HepG2 (cell line): ENCODE measurements at regions not wholly inside any gene's neighbourhood (a gene's known extent, or its start where the extent isn't known, plus 50 kb on each side); places are given as distances from the start of the nearest gene placed in this dataset.
A peak's percentile ranks its signal among the peaks of the same experiment; 100 is the strongest.

Experiments
- ATRX ChIP-seq: sonication (generic); formaldehyde crosslinking; IDR thresholded peaks from 2 replicates; pipeline ENCODE4 v1.4.0; 2020; ENCODE audit warnings: missing genetic modification reagents, borderline replicate concordance
- BCL6 ChIP-seq: IDR thresholded peaks from 2 replicates; pipeline ENCODE4 v1.6.1; 2016; ENCODE audit warnings: missing genetic modification reagents, missing compliant biosample characterization
- CBX2 ChIP-seq, 2 experiments: fragments of 200-600 bp in 1 of 2; sonication (generic); formaldehyde crosslinking in 1 of 2; IDR thresholded peaks; 2 replicates each; pipeline versions ENCODE4 v1.7.0 to v1.8.1; 2018 to 2022; ENCODE audit warnings: low read depth in 2 of 2, low read length in 1 of 2, mild to moderate bottlenecking in 1 of 2, missing genetic modification reagents in 1 of 2
- HOXA9 ChIP-seq: sonication (generic); formaldehyde crosslinking; IDR thresholded peaks from 2 replicates; pipeline ENCODE4 v1.8.1; 2022; ENCODE audit warnings: missing genetic modification reagents, mild to moderate bottlenecking, moderate library complexity, borderline replicate concordance
- NFYB ChIP-seq: sonication (generic); formaldehyde crosslinking; IDR thresholded peaks from 2 replicates; pipeline ENCODE4 v1.4.0; 2020; ENCODE audit warnings: missing genetic modification reagents
- NR1H2 ChIP-seq: sonication (generic); formaldehyde crosslinking; IDR thresholded peaks from 2 replicates; pipeline ENCODE4 v1.8.1; 2022; ENCODE audit warnings: low read depth, missing genetic modification reagents, borderline replicate concordance
- RXRA ChIP-seq: sonication (generic); formaldehyde crosslinking; IDR thresholded peaks from 2 replicates; pipeline ENCODE4 v1.5.1; 2020; ENCODE audit warnings: missing genetic modification reagents
- SCMH1 ChIP-seq: sonication (generic); formaldehyde crosslinking; IDR thresholded peaks from 2 replicates; pipeline ENCODE4 v1.9.0; 2021; ENCODE audit warnings: missing genetic modification reagents, mild to moderate bottlenecking, borderline replicate concordance
- SMC3 ChIP-seq: IDR thresholded peaks from 2 replicates; pipeline ENCODE4 v1.6.1; 2011; ENCODE audit warnings: low read length, improper control_type of control experiment
- SP5 ChIP-seq: IDR thresholded peaks from 2 replicates; pipeline ENCODE4 v1.6.1; 2016; ENCODE audit warnings: low read depth, borderline replicate concordance
- SRSF1 ChIP-seq: fragments of 200-400 bp; formaldehyde crosslinking; optimal IDR thresholded peaks from 2 replicates; pipeline ENCODE3; 2017; ENCODE audit warnings: mild to moderate bottlenecking, low read depth, low read length, moderate library complexity
- SSRP1 ChIP-seq: IDR thresholded peaks from 2 replicates; pipeline ENCODE4 v1.6.1; 2016; ENCODE audit warnings: control low read depth
- TAF15 ChIP-seq: fragments of 200-400 bp; formaldehyde crosslinking; IDR thresholded peaks from one replicate; pipeline ENCODE4 v1.6.1; 2018; ENCODE audit warnings: mild to moderate bottlenecking, low read depth, low read length; ENCODE audit not compliant: poor library complexity, severe bottlenecking
- TBL1XR1 ChIP-seq: fragments of 150-350 bp; IDR thresholded peaks from 2 replicates; pipeline ENCODE4 v1.6.1; 2014; ENCODE audit warnings: borderline replicate concordance, low read length; ENCODE audit not compliant: partially characterized antibody
- YEATS2 ChIP-seq: sonication (generic); formaldehyde crosslinking; IDR thresholded peaks from 2 replicates; pipeline ENCODE4 v1.4.0; 2020; ENCODE audit warnings: missing genetic modification reagents, borderline replicate concordance
- ZFP36L1 ChIP-seq: sonication (generic); formaldehyde crosslinking; IDR thresholded peaks from 2 replicates; pipeline ENCODE4 v1.8.0; 2022; ENCODE audit warnings: mild to moderate bottlenecking, missing genetic modification reagents, moderate library complexity
- ZNF264 ChIP-seq: sonication (generic); formaldehyde crosslinking; IDR thresholded peaks from 2 replicates; pipeline ENCODE4 v1.4.0; 2020; ENCODE audit warnings: missing genetic modification reagents
- ZNF276 ChIP-seq: sonication (generic); formaldehyde crosslinking; IDR thresholded peaks from 2 replicates; pipeline ENCODE4 v1.4.0; 2020; ENCODE audit warnings: mild to moderate bottlenecking, low read depth, missing genetic modification reagents
- ZNF350 ChIP-seq: sonication (generic); formaldehyde crosslinking; IDR thresholded peaks from 2 replicates; pipeline ENCODE4 v1.4.0; 2020; ENCODE audit warnings: mild to moderate bottlenecking, low read depth, missing genetic modification reagents, borderline replicate concordance
- ZNF441 ChIP-seq: sonication (generic); formaldehyde crosslinking; IDR thresholded peaks from 2 replicates; pipeline ENCODE4 v1.7.0; 2021; ENCODE audit warnings: missing genetic modification reagents, borderline replicate concordance
- TF ChIP-seq, protein P1 (sequence below): sonication (generic); formaldehyde crosslinking; IDR thresholded peaks from 2 replicates; pipeline ENCODE4 v1.8.0; 2023; ENCODE audit warnings: mild to moderate bottlenecking, missing genetic modification reagents
- TF ChIP-seq, protein P2 (sequence below), 2 experiments: sonication (generic) in 1 of 2; formaldehyde crosslinking in 1 of 2; IDR thresholded peaks; 2 replicates each; pipeline versions ENCODE4 v1.5.1 to v1.6.1; 2011 to 2020; ENCODE audit warnings: borderline replicate concordance in 1 of 2, low read depth in 1 of 2, low read length in 1 of 2, mild to moderate bottlenecking in 1 of 2, missing genetic modification reagents in 1 of 2, moderate library complexity in 1 of 2
- TF ChIP-seq, protein P3 (sequence below): sonication (generic); formaldehyde crosslinking; IDR thresholded peaks from 2 replicates; pipeline ENCODE4 v1.5.0; 2020; ENCODE audit warnings: missing genetic modification reagents, mild to moderate bottlenecking, borderline replicate concordance

DNA sequence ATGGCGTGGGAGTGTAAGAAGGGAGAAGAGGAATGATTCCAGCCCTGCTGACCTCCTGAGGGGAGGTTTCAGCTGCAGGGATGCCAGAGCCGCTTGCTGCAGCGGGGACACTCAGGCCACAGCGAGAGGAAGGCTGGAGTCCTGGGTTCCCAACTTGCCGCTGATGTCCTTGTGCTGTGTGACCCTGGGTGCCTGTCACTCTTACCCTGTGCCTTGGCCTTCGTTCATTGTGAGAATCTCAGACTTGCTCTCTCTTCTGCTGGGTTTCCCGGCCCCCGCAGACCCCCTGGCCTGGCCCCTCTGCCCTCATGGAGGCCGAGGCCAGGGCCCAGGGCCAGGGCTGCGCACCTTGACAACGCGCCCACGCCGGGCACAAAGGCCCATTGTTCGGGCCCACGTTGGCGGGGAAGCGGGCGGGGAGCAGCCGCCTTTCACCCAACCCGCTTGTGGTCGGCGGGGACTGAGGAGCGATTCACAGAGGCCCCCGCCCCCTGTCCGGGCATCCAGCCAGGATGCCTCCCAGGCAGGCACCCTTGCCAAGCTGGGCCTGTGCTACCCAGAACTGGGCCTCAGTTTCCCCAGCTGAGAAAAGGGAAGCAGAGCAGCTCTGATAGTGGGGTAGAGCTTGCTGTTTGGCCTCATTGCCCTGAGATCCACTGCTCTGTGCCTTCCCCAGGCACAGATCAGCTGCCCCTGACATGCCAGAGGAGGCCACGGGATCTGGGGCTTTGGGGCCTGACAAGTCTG lies 52.4 kb downstream of the CEBPB start (continued):
- TF ChIP-seq YEATS2 (peak; percentile 70; the same call in 1 of the 2 replicates), CBX2 (IDR thresholded peaks at IDR 0.05; ENCODE audit: low read depth, low read length) (peak; percentile 58; the same call in 1 of the 2 replicates), CBX2 (CRISPR knock-in tag; IDR thresholded peaks at IDR 0.05; ENCODE audit: low read depth) (peak; percentile 98; the same call in 1 of the 2 replicates), SMC3 (no peak), SRSF1 (peak; percentile 76), BCL6 (CRISPR knock-in tag) (peak; percentile 88), NFYB (CRISPR knock-in tag) (0 out of 2 replicates have a peak, but pooled peaks have one; percentile 43), ZFP36L1 (CRISPR knock-in tag) (peak; percentile 81; the same call in 1 of the 2 replicates), ATRX (CRISPR knock-in tag) (no peak), ZNF441 (CRISPR knock-in tag) (0 out of 2 replicates have a peak, but pooled peaks have one; percentile 63), RXRA (peak; percentile 97), SCMH1 (CRISPR knock-in tag) (no peak), ZNF276 (CRISPR knock-in tag) (peak; percentile 70; the same call in 1 of the 2 replicates), ZNF350 (CRISPR knock-in tag) (peak; percentile 82; the same call in 1 of the 2 replicates), SSRP1 (CRISPR knock-in tag) (peak; percentile 88), HOXA9 (no peak), ZNF264 (0 out of 2 replicates have a peak, but pooled peaks have one; percentile 44), NR1H2 (CRISPR knock-in tag) (no peak), SP5 (CRISPR knock-in tag) (peak; percentile 95), TBL1XR1 (no peak), TAF15 (peak; percentile 90)
- TF ChIP-seq, protein P1, sequence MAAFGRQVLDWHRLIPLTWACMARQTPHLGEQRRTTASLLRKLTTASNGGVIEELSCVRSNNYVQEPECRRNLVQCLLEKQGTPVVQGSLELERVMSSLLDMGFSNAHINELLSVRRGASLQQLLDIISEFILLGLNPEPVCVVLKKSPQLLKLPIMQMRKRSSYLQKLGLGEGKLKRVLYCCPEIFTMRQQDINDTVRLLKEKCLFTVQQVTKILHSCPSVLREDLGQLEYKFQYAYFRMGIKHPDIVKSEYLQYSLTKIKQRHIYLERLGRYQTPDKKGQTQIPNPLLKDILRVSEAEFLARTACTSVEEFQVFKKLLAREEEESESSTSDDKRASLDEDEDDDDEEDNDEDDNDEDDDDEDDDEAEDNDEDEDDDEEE = 0 out of 2 replicates have a peak, but pooled peaks have one; percentile 74
- TF ChIP-seq, protein P2, sequence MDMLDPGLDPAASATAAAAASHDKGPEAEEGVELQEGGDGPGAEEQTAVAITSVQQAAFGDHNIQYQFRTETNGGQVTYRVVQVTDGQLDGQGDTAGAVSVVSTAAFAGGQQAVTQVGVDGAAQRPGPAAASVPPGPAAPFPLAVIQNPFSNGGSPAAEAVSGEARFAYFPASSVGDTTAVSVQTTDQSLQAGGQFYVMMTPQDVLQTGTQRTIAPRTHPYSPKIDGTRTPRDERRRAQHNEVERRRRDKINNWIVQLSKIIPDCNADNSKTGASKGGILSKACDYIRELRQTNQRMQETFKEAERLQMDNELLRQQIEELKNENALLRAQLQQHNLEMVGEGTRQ (IDR thresholded peaks at IDR 0.05; ENCODE audit: low read depth, low read length) = 0 out of 2 replicates have a peak, but pooled peaks have one; percentile 25
- TF ChIP-seq, protein P2 (CRISPR knock-in tag; IDR thresholded peaks at IDR 0.05; ENCODE audit: borderline replicate concordance) = no peak
- TF ChIP-seq, protein P3, sequence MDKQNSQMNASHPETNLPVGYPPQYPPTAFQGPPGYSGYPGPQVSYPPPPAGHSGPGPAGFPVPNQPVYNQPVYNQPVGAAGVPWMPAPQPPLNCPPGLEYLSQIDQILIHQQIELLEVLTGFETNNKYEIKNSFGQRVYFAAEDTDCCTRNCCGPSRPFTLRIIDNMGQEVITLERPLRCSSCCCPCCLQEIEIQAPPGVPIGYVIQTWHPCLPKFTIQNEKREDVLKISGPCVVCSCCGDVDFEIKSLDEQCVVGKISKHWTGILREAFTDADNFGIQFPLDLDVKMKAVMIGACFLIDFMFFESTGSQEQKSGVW = no peak
